ENCODE measurements at regions not wholly inside any gene's neighbourhood (a gene's known extent, or its start where the extent isn't known, plus 50 kb on each side); places are given as distances from the start of the nearest gene placed in this dataset.

GRCh38 chr3:59578129-59578528 is 528.3 kb upstream of the CFAP20DC start:
- no peak for DNase-seq

GRCh38 chr3:59576606-59577005 is 526.8 kb upstream of the CFAP20DC start:
- no peak for DNase-seq

GRCh38 chr3:59575113-59576001 is 525.5 kb upstream of the CFAP20DC start:
- peak; percentile 51 for DNase-seq

- no peak for DNase-seq
These were observed 524.1 kb upstream of the CFAP20DC start for GRCh38 chr3:59573911-59574310.

- no peak for DNase-seq
These were observed 522.3 kb upstream of the CFAP20DC start for GRCh38 chr3:59572106-59572505.

GRCh38 chr3:59570806-59571205 is 521.0 kb upstream of the CFAP20DC start:
- no peak for DNase-seq

- DNase-seq: no peak
These were observed 517.8 kb upstream of the CFAP20DC start for GRCh38 chr3:59567661-59568060.

GRCh38 chr3:59566481-59566975 is 516.7 kb upstream of the CFAP20DC start:
- no peak for DNase-seq

- DNase-seq: peak; percentile 64
These were observed 515.3 kb upstream of the CFAP20DC start for GRCh38 chr3:59565125-59565524.

GRCh38 chr3:59563966-59564365 is 514.1 kb upstream of the CFAP20DC start:
- no peak for DNase-seq

GRCh38 chr3:59563072-59563605 is 513.3 kb upstream of the CFAP20DC start:
- no peak for DNase-seq

GRCh38 chr3:59559721-59560435 is 510.1 kb upstream of the CFAP20DC start:
- DNase-seq: no peak

- no peak for DNase-seq
These were observed 509.3 kb upstream of the CFAP20DC start for GRCh38 chr3:59558906-59559720.

- DNase-seq: no peak
These were observed 505.9 kb upstream of the CFAP20DC start for GRCh38 chr3:59555593-59556315.

GRCh38 chr3:59553076-59553475 is 503.3 kb upstream of the CFAP20DC start:
- DNase-seq: no peak

- no peak for DNase-seq
These were observed 502.0 kb upstream of the CFAP20DC start for GRCh38 chr3:59551834-59552233.

- DNase-seq: no peak
These were observed 500.1 kb upstream of the CFAP20DC start for GRCh38 chr3:59549962-59550361.

- no peak for DNase-seq
These were observed 498.0 kb upstream of the CFAP20DC start for GRCh38 chr3:59547874-59548273.

- DNase-seq: no peak
These were observed 496.7 kb upstream of the CFAP20DC start for GRCh38 chr3:59546522-59546921.

GRCh38 chr3:59545374-59545773 is 495.5 kb upstream of the CFAP20DC start:
- DNase-seq: peak; percentile 1

GRCh38 chr3:59542276-59542675 is 492.5 kb upstream of the CFAP20DC start:
- DNase-seq: no peak

GRCh38 chr3:59540696-59541095 is 490.9 kb upstream of the CFAP20DC start:
- no peak for DNase-seq

Measured in NCI-H1436 (cell line).